D721Med (cell line): ENCODE measurements at regions not wholly inside any gene's neighbourhood (a gene's known extent, or its start where the extent isn't known, plus 50 kb on each side); places are given as distances from the start of the nearest gene placed in this dataset.

ENCODE experiments used
- DNase-seq: peaks from one replicate; pipeline ENCODE4 v3.0.0; 2011; ENCODE audit warnings: low spot score; ENCODE audit not compliant: insufficient read length
- FAIRE-seq: peaks from 2 replicates; lab custom pipeline; 2011; peaks lifted over from hg19 to GRCh38; lab: Jason Lieb, UNC
- CTCF ChIP-seq: IDR thresholded peaks from 2 replicates; pipeline ENCODE4 v1.5.1; 2012; ENCODE audit warnings: mild to moderate bottlenecking, control low read depth; ENCODE audit not compliant: insufficient read depth; ENCODE audit errors: missing control alignments

GRCh38 chr3:110849064-110849463 lies 222.6 kb upstream of the NECTIN3 start:
- no peak for DNase-seq
- no peak for FAIRE-seq
- TF ChIP-seq CTCF = no peak

DNA sequence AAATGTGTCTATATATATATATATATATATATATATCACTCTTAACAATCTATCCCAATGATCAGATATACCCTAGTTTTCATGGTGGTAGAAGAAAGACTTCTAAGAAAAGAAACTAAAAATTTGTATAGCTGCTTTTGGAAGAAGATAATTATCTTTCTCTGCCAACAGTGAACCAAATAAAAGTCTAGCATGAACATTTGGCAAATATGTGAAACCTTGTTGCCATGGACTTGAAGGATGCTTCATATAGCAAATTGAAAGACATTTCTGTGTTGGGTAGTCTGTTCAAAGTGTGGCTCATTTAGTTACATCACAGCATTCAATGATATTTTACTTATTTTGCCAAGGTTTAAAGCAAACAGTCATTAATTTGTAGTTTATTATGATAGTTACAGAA lies 219.9 kb upstream of the NECTIN3 start:
- FAIRE-seq = no peak
- no peak for TF ChIP-seq CTCF
- DNase-seq = no peak

- TF ChIP-seq CTCF = no peak
- FAIRE-seq = no peak
- DNase-seq = no peak
Observed at GRCh38 chr3:110855207-110855606, 216.4 kb upstream of the NECTIN3 start.

DNA sequence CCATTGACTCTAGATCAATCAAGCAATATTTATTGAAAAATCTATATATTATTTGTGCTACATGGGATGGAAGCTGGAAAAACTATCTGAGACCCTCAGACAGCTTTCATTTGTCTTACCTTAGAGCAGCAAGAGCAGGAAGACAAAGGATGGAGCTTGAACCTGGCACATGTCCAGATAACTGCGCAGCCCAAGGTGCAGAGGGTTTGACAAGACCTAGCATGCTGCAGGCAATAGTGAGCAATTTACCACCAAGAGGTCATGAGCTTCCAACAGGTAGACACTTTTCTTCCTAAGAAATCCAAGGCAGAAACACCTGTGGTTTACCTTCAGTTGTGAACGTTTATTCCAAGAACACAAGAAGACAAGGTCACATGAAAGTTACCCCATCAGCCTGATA lies 214.7 kb upstream of the NECTIN3 start:
- no peak for FAIRE-seq
- no peak for DNase-seq
- TF ChIP-seq CTCF = no peak

DNA sequence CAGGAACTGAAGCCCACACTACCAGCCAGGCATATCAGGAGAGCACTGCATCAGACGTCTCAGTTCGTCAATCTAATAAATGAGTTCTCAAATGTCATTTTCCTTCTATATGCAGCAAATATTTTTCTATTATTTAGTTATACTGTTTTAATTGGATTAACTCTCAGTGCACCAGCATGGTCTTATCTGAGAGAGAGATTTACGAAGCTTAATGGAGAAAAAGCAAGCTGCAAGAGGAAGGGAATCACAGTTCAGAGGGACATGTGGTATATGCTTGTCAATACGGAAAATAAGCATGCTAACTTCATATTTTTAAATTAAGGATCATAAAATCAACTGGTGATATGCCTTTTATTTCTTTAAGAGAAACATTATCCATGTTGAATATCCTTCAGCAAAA lies 213.1 kb upstream of the NECTIN3 start:
- FAIRE-seq (peak; percentile 61), DNase-seq (no peak)

DNA sequence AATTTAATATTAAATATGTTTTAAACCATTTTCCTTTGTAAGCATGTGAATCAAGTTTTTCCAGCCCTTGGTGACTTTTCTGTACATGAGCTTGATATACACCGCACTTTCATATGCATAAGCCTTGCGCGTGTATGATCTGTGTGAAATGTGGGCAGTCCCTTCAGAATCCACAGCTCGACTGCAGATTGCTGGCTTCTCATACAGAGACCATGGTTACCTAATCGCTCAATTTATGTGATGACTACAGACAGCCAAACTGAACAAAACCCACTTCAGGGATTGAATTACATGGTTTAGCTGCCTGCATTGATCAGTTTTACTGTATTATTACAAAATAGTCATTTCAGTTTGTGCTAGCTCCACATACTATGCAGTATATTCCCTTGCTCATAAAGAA lies 212.3 kb upstream of the NECTIN3 start:
- no peak for TF ChIP-seq CTCF
- no peak for FAIRE-seq
- no peak for DNase-seq

More for the DNA sequence above, 213.1 kb upstream of the NECTIN3 start:
- no peak for TF ChIP-seq CTCF

DNA sequence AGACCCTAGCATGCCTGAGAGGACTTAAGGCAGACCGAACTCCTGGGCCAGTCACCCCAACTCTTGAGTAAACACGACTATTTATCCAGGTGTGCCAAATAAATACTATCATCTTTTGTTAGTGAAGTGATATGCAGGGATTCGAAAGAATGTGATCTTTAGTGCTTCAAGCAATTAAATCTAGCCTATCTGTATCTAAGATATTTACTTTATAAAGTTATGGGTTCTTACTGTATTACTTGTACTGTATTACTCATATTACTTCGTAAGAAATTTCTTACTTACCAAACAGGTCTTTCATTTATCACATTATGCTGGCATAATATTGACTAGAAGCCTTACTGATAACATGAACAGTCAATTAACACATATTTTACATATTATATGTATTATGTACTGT lies 211.6 kb upstream of the NECTIN3 start:
- no peak for FAIRE-seq
- TF ChIP-seq CTCF = no peak
- no peak for DNase-seq
